ENCODE measurements at regions not wholly inside any gene's neighbourhood (a gene's known extent, or its start where the extent isn't known, plus 50 kb on each side); places are given as distances from the start of the nearest gene placed in this dataset.

DNA sequence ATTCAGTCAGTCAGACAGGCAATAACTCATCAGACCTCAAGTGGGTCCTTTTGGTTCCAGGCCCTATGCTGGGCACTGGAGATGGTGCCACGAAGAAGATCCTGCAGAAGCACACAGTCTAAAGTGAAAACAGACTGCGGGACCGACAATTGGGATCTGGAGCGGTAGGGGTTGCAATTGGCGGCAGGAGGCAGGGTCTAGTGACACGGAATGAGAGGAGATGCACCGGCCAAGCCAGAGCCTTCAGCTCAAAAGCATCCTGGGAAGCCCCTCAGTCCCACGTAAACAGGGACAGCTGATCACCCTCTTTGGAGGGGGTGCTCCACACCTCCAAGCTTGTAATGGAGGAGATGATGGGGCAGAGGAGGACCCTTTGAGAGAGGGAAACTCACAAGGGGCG is 56.2 kb downstream of the KLHDC7A start:
- Histone ChIP-seq H3K9me3 (no peaks in the 10 kb centered on the region), H3K27ac (no peak overlapping the region), H3K4me1 (no peaks in the 10 kb centered on the region), H3K4me2 (no peak overlapping the region), H3K4me3 (no peak overlapping the region)
- ChIA-PET POLR2A (no interaction called here), CTCF (interaction anchor here (0.6 kb wide), 1 partner anchor 137 kb away, joined by 3 read pairs; no protein-coding TSS in a partner anchor)
- DNase-seq (ENCODE audit: low read depth in 1 of 2, low spot score in 1 of 2) (no peak), FAIRE-seq (no peak), ATAC-seq (no peak)
- TF ChIP-seq MYC (IDR thresholded peaks at IDR 0.05; ENCODE audit: borderline replicate concordance, low read length) (no peak), EHF (CRISPR knock-in tag; IDR thresholded peaks at IDR 0.05) (no peak), SMC3 (IDR thresholded peaks at IDR 0.05) (no peak), CHD2 (IDR thresholded peaks at IDR 0.05; ENCODE audit: low read length, partially characterized antibody) (no peak), MAFK (IDR thresholded peaks at IDR 0.05; ENCODE audit: partially characterized antibody) (no peak)
- 53% methylated on average over 7 of the region's 9 CpGs for WGBS (ENCODE audit: missing lambda C conversion rate)

DNA sequence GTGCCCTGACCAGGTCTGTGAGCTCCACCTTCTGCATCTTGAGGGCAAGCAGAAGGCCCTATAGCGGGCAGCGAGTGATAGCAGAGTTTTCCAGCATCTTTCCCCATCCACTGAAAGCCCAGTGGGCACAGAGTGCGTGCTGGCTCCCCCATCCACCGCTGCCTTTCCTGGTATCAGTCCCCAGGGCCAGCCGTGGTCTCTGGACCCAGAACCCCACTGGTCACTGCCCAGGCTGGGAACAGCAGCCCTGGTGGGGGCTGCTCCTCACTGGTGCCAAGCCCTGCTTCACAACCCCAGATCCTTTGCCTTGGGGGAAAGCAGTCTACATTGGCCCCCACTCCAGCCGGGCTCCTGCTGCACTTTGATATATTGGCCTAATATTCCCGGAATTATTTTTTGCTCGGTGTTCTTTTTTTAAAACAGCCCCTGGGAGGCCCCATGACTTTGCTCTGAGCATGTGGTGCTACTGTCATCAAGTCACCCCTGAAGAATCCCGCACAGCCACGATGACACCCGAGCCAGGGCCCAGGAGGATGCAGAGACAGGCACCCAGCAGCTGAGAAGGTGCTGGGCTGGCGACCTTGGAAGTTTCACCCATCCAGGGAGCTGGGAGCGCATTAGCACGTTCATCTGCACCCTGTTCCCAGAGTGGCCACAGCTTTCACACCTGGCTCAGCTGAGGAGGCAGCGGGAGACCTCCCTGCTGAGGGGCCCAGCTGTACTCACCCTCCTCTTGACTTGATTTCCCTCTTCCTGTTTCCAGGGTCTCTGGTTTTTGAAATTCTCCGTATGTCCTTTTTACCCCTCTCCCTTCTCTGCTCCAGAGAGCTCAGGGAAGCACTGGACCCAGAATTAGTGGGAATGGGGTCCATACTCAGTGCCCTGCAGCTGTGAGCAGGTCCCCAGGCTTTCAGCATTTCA is 56.9 kb downstream of the KLHDC7A start:
- DNase-seq (ENCODE audit: low read depth in 1 of 2, low spot score in 1 of 2) (no peak), ATAC-seq (no peak), FAIRE-seq (no peak)
- CTCF ChIA-PET = interaction anchor here (0.6 kb wide), 1 partner anchor 138 kb away, joined by 3 read pairs; no protein-coding TSS in a partner anchor
- no peak overlapping the region for H3K4me2 ChIP-seq
- POLR2A ChIA-PET = no interaction called here
- no peak overlapping the region for H3K4me3 ChIP-seq
- H3K9me3 ChIP-seq = no peaks in the 10 kb centered on the region
- TF ChIP-seq HOXB13 (CRISPR knock-in tag; IDR thresholded peaks at IDR 0.05; ENCODE audit: low read depth) = no peak
- TF ChIP-seq JUN (IDR thresholded peaks at IDR 0.05) = no peak
- TF ChIP-seq, protein P1, sequence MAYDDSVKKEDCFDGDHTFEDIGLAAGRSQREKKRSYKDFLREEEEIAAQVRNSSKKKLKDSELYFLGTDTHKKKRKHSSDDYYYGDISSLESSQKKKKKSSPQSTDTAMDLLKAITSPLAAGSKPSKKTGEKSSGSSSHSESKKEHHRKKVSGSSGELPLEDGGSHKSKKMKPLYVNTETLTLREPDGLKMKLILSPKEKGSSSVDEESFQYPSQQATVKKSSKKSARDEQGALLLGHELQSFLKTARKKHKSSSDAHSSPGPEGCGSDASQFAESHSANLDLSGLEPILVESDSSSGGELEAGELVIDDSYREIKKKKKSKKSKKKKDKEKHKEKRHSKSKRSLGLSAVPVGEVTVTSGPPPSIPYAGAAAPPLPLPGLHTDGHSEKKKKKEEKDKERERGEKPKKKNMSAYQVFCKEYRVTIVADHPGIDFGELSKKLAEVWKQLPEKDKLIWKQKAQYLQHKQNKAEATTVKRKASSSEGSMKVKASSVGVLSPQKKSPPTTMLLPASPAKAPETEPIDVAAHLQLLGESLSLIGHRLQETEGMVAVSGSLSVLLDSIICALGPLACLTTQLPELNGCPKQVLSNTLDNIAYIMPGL (CRISPR knock-in tag; IDR thresholded peaks at IDR 0.05; ENCODE audit: borderline replicate concordance) = no peak
- TF ChIP-seq EHMT2 (IDR thresholded peaks at IDR 0.05; ENCODE audit: low read depth) = no peak
- TF ChIP-seq, protein P2, sequence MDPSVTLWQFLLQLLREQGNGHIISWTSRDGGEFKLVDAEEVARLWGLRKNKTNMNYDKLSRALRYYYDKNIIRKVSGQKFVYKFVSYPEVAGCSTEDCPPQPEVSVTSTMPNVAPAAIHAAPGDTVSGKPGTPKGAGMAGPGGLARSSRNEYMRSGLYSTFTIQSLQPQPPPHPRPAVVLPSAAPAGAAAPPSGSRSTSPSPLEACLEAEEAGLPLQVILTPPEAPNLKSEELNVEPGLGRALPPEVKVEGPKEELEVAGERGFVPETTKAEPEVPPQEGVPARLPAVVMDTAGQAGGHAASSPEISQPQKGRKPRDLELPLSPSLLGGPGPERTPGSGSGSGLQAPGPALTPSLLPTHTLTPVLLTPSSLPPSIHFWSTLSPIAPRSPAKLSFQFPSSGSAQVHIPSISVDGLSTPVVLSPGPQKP (IDR thresholded peaks at IDR 0.05; ENCODE audit: low read depth, low read length) = no peak
- TF ChIP-seq SREBF2 (IDR thresholded peaks at IDR 0.05) = no peak
- no peak for TF ChIP-seq CHD2 (IDR thresholded peaks at IDR 0.05; ENCODE audit: low read length, partially characterized antibody)
- TF ChIP-seq BHLHE40 (IDR thresholded peaks at IDR 0.05; ENCODE audit: low read depth, low read length) = no peak
- 47% methylated on average over 13 of the region's 16 CpGs for WGBS (ENCODE audit: missing lambda C conversion rate)
- H3K27ac ChIP-seq = no peak overlapping the region
- no peaks in the 10 kb centered on the region for H3K4me1 ChIP-seq

DNA sequence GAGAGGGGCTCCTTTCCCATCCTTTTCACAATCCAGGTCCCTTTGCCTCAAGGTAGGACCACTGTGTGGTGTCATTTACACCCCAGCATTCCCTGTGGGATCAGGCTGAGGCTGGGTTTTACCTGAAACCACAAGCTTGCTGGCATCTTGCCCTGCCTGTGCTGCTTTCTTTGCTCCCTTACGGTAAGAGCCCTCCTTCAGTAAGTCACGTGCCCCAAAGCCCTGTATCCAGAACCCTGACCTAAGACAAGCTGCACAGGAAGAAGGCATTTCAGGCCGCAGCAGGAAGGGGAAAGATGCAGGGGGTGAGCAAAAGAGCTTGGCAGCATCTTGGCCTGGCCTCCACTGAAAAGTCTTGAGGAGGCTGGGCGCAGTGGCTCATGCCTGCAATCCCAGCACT is 58.4 kb downstream of the KLHDC7A start:
- H3K4me2 ChIP-seq = no peak overlapping the region
- ChIA-PET CTCF (no interaction called here), POLR2A (no interaction called here)
- no peak overlapping the region for H3K4me3 ChIP-seq
- no peaks in the 10 kb centered on the region for H3K9me3 ChIP-seq
- no peaks in the 10 kb centered on the region for H3K4me1 ChIP-seq
- 32% methylated on average over 4 of the region's 4 CpGs for WGBS (ENCODE audit: missing lambda C conversion rate)
- FAIRE-seq = no peak
- H3K27ac ChIP-seq = no peak overlapping the region
- DNase-seq (ENCODE audit: low read depth in 1 of 2, low spot score in 1 of 2) = no peak
- TF ChIP-seq HOXA7 (CRISPR knock-in tag; IDR thresholded peaks at IDR 0.05) = no peak
- no peak for TF ChIP-seq RNF2 (IDR thresholded peaks at IDR 0.05; ENCODE audit: borderline replicate concordance, low read depth)
- TF ChIP-seq MAZ (IDR thresholded peaks at IDR 0.05; ENCODE audit: borderline replicate concordance, low read depth, low read length) = no peak
- no peak for TF ChIP-seq HDAC2 (IDR thresholded peaks at IDR 0.05)
- TF ChIP-seq SREBF2 (IDR thresholded peaks at IDR 0.05) = no peak
- no peak for TF ChIP-seq ZC3H11A (IDR thresholded peaks at IDR 0.05)
- TF ChIP-seq FOXS1 (CRISPR knock-in tag; IDR thresholded peaks at IDR 0.05) = no peak
- TF ChIP-seq JUN (IDR thresholded peaks at IDR 0.05) = no peak
- TF ChIP-seq NFE2L2 (conservative IDR thresholded peaks at IDR 0.05; ENCODE audit: low read length) = no peak
- TF ChIP-seq CHD4 (IDR thresholded peaks at IDR 0.05; ENCODE audit: borderline replicate concordance) = no peak
- no peak for ATAC-seq

Data from A549 (cell line).